Kidney epithelial cell (primary cell): ENCODE measurements at regions not wholly inside any gene's neighbourhood (a gene's known extent, or its start where the extent isn't known, plus 50 kb on each side); places are given as distances from the start of the nearest gene placed in this dataset.

Experiments
- DNase-seq: peaks from one replicate; pipeline ENCODE4 v3.0.0-alpha.2; 2010; ENCODE audit warnings: low read depth
- H3K27me3 ChIP-seq: 2 replicates; pipeline ENCODE4 v1.6.0; 2011; ENCODE audit warnings: low read length; ENCODE audit not compliant: control insufficient read depth, insufficient read depth
- H3K36me3 ChIP-seq: 2 replicates; pipeline ENCODE4 v1.5.1; 2011; ENCODE audit warnings: low read length; ENCODE audit not compliant: control insufficient read depth, insufficient read depth
- H3K4me3 ChIP-seq: 2 replicates; pipeline ENCODE4 v1.5.1; 2011; ENCODE audit warnings: low read depth, mild to moderate bottlenecking, control low read depth, low read length
- CTCF ChIP-seq: IDR thresholded peaks from 2 replicates; pipeline ENCODE4 v1.5.1; 2011; ENCODE audit warnings: mild to moderate bottlenecking, moderate library complexity, low read length, control low read depth, inconsistent platforms; ENCODE audit not compliant: insufficient read depth, poor library complexity, severe bottlenecking

- no peak for DNase-seq
- no peak for TF ChIP-seq CTCF
- H3K27me3 ChIP-seq: no peaks in the 10 kb centered on the region
- no peaks in the 10 kb centered on the region for H3K36me3 ChIP-seq
- H3K4me3 ChIP-seq: no peak overlapping the region
Measured at GRCh38 chr5:159774476-159775031, 141.7 kb upstream of the ADRA1B start.

- no peak for DNase-seq
- Histone ChIP-seq H3K27me3 (no peaks in the 10 kb centered on the region), H3K4me3 (no peak overlapping the region), H3K36me3 (no peaks in the 10 kb centered on the region)
- TF ChIP-seq CTCF: no peak
Measured at GRCh38 chr5:159775890-159776289, 140.4 kb upstream of the ADRA1B start.

GRCh38 chr5:159777049-159777660 is 139.1 kb upstream of the ADRA1B start:
- Histone ChIP-seq H3K27me3 (no peaks in the 10 kb centered on the region), H3K4me3 (no peak overlapping the region), H3K36me3 (no peaks in the 10 kb centered on the region)
- no peak for TF ChIP-seq CTCF
- DNase-seq: no peak

GRCh38 chr5:159779481-159779880 is 136.8 kb upstream of the ADRA1B start:
- no peaks in the 10 kb centered on the region for H3K27me3 ChIP-seq
- DNase-seq: no peak
- H3K4me3 ChIP-seq: no peak overlapping the region
- no peaks in the 10 kb centered on the region for H3K36me3 ChIP-seq
- TF ChIP-seq CTCF: no peak

GRCh38 chr5:159780246-159780645 is 136.0 kb upstream of the ADRA1B start:
- Histone ChIP-seq H3K36me3 (no peaks in the 10 kb centered on the region), H3K27me3 (no peaks in the 10 kb centered on the region), H3K4me3 (no peak overlapping the region)
- no peak for DNase-seq
- TF ChIP-seq CTCF: no peak

- no peak for TF ChIP-seq CTCF
- H3K36me3 ChIP-seq: no peaks in the 10 kb centered on the region
- DNase-seq: no peak
- H3K27me3 ChIP-seq: no peaks in the 10 kb centered on the region
- no peak overlapping the region for H3K4me3 ChIP-seq
Measured at GRCh38 chr5:159781626-159782157, 134.6 kb upstream of the ADRA1B start.
